ENCODE measurements at regions not wholly inside any gene's neighbourhood (a gene's known extent, or its start where the extent isn't known, plus 50 kb on each side); places are given as distances from the start of the nearest gene placed in this dataset.
A peak's percentile ranks its signal among the peaks of the same experiment; 100 is the strongest.

GRCh38 chr18:25817546-25818237, 272.7 kb downstream of the SS18 start (continued):
- TF ChIP-seq ZNF462 (CRISPR knock-in tag; IDR thresholded peaks at IDR 0.05): no peak

GRCh38 chr18:25815659-25816058, 274.8 kb downstream of the SS18 start:
- Mint-ChIP-seq H3K9me3 (no peaks in the 10 kb centered on the region), H3K36me3 (ENCODE audit: low read depth) (no peaks in the 10 kb centered on the region), H3K27me3 (ENCODE audit: insufficient read depth, low read depth, poor library complexity) (no peaks in the 10 kb centered on the region), H3K4me1 (peaks cover 10% of the 10 kb centered on the region), H3K27ac (no peak overlapping the region), H3K4me3 (no peak overlapping the region)
- DNase-seq (ENCODE audit: low spot score): no peak
- Histone ChIP-seq H3K36me3 (ENCODE audit: insufficient read depth) (no peaks in the 10 kb centered on the region), H3K4me1 (ENCODE audit: insufficient read depth) (0 out of 2 replicates have a peak, but pooled peaks cover 3% of the 10 kb centered on the region), H3K4me3 (no peak overlapping the region), H3F3A (replicated peaks; ENCODE audit: low read depth) (no peaks in the 10 kb centered on the region), H2AFZ (peak overlapping the region; percentile 81), H3K9me2 (ENCODE audit: insufficient read depth) (no peaks in the 10 kb centered on the region), H4K20me1 (replicated peaks; ENCODE audit: insufficient read depth) (no peaks in the 10 kb centered on the region), H3K79me2 (replicated peaks; ENCODE audit: insufficient read depth) (no peaks in the 10 kb centered on the region), H3K27me3 (ENCODE audit: insufficient read depth) (no peaks in the 10 kb centered on the region), H3K27ac (ENCODE audit: low read depth) (no peak overlapping the region), H3K4me2 (no peak overlapping the region)
- ATAC-seq: no peak
- no peak for TF ChIP-seq CREB1 (CRISPR knock-in tag; IDR thresholded peaks at IDR 0.05; ENCODE audit: low read depth)
- TF ChIP-seq JUNB (IDR thresholded peaks at IDR 0.05; ENCODE audit: unreplicated experiment): no peak
- no peak for TF ChIP-seq ZNF114 (CRISPR knock-in tag; IDR thresholded peaks at IDR 0.05)
- no peak for TF ChIP-seq NANOG (IDR thresholded peaks at IDR 0.05; ENCODE audit: borderline replicate concordance)
- no peak for TF ChIP-seq POLR2AphosphoS5 (IDR thresholded peaks at IDR 0.05; ENCODE audit: low read depth)
- TF ChIP-seq ZNF331 (CRISPR knock-in tag; IDR thresholded peaks at IDR 0.05; ENCODE audit: low read depth): no peak
- no peak for TF ChIP-seq STAT1 (IDR thresholded peaks at IDR 0.05; ENCODE audit: unreplicated experiment)
- TF ChIP-seq ZNF462 (CRISPR knock-in tag; IDR thresholded peaks at IDR 0.05): no peak

Measured in GM23338 (cell line).